Stomach (tissue), 4 donors: ENCODE measurements at regions not wholly inside any gene's neighbourhood (a gene's known extent, or its start where the extent isn't known, plus 50 kb on each side); places are given as distances from the start of the nearest gene placed in this dataset.

Experiments
- CTCF ChIP-seq, 7 experiments: fragments of 450-650 bp in 4 of 7; fragments of 200-600 bp in 3 of 7; sonication (generic) in 3 of 7; IDR thresholded peaks; one replicate each; pipeline ENCODE4 v1.5.1; 2016 to 2019; ENCODE audit warnings: antibody characterized with exemption in 7 of 7, control low read depth in 2 of 7, mild to moderate bottlenecking in 1 of 7
- EP300 ChIP-seq: sonication (generic); formaldehyde crosslinking; IDR thresholded peaks from one replicate; pipeline ENCODE4 v1.6.1; 2017; ENCODE audit warnings: antibody characterized with exemption
- POLR2A ChIP-seq, 4 donors: fragments of 450-650 bp; IDR thresholded peaks; one replicate each; pipeline ENCODE4 v1.6.1; 2016; ENCODE audit warnings: antibody characterized with exemption in 4 of 4, control low read depth in 2 of 4, mild to moderate bottlenecking in 1 of 4, moderate library complexity in 1 of 4
- POLR2AphosphoS5 ChIP-seq, 3 donors: sonication (generic); formaldehyde crosslinking; IDR thresholded peaks; one replicate each; pipeline ENCODE4 v1.6.1; 2016; ENCODE audit warnings: antibody characterized with exemption in 3 of 3

- TF ChIP-seq POLR2AphosphoS5 (IDR thresholded peaks at IDR 0.05) (no peak), CTCF (IDR thresholded peaks at IDR 0.05) (no peak), POLR2A (IDR thresholded peaks at IDR 0.05) (no peak), EP300 (no peak)
These were observed 727.7 kb upstream of the NCAM2 start for GRCh38 chr21:20270365-20271055.
